ENCODE measurements at regions not wholly inside any gene's neighbourhood (a gene's known extent, or its start where the extent isn't known, plus 50 kb on each side); places are given as distances from the start of the nearest gene placed in this dataset.

GRCh38 chr15:48041454-48041853 is 79.3 kb upstream of the SLC24A5 start (continued):
- TF ChIP-seq, protein P1, sequence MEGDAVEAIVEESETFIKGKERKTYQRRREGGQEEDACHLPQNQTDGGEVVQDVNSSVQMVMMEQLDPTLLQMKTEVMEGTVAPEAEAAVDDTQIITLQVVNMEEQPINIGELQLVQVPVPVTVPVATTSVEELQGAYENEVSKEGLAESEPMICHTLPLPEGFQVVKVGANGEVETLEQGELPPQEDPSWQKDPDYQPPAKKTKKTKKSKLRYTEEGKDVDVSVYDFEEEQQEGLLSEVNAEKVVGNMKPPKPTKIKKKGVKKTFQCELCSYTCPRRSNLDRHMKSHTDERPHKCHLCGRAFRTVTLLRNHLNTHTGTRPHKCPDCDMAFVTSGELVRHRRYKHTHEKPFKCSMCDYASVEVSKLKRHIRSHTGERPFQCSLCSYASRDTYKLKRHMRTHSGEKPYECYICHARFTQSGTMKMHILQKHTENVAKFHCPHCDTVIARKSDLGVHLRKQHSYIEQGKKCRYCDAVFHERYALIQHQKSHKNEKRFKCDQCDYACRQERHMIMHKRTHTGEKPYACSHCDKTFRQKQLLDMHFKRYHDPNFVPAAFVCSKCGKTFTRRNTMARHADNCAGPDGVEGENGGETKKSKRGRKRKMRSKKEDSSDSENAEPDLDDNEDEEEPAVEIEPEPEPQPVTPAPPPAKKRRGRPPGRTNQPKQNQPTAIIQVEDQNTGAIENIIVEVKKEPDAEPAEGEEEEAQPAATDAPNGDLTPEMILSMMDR (IDR thresholded peaks at IDR 0.05; ENCODE audit: control extremely low read depth in 1 of 3, insufficient read depth in 1 of 3, low read depth in 1 of 3, low read length in 3 of 3) = no peak
- TF ChIP-seq SRF (IDR thresholded peaks at IDR 0.05; ENCODE audit: low read depth, low read length) (no peak), ATF2 (IDR thresholded peaks at IDR 0.05; ENCODE audit: low read length) (no peak), GABPA (IDR thresholded peaks at IDR 0.05; ENCODE audit: borderline replicate concordance, insufficient read depth, low read length) (no peak), NANOG (IDR thresholded peaks at IDR 0.05; ENCODE audit: insufficient read depth, low read depth, low read length, poor library complexity, severe bottlenecking) (no peak), RBBP5 (IDR thresholded peaks at IDR 0.05; ENCODE audit: borderline replicate concordance, low read depth, low read length) (no peak)
